ENCODE measurements at regions not wholly inside any gene's neighbourhood (a gene's known extent, or its start where the extent isn't known, plus 50 kb on each side); places are given as distances from the start of the nearest gene placed in this dataset.

- H3K4me3 ChIP-seq (ENCODE audit: control insufficient read depth in 1 of 2, extremely low read depth in 1 of 2, low read length in 1 of 2) = no peak overlapping the region
- H3K4me3 Mint-ChIP-seq = no peak overlapping the region
- no peaks in the 10 kb centered on the region for H3K27me3 ChIP-seq (replicated peaks in 1 of 2; ENCODE audit: control insufficient read depth in 2 of 2, extremely low read depth in 1 of 2, insufficient read depth in 2 of 2, low read length in 1 of 2)
- no peaks in the 10 kb centered on the region for H3K36me3 ChIP-seq (ENCODE audit: control insufficient read depth in 2 of 2, extremely low read depth in 1 of 2, insufficient read depth in 1 of 2, low read length in 1 of 2)
- DNase-seq (no peak), ATAC-seq (replicated peaks in 1 of 4) (no peak)
- CTCF ChIA-PET = no interaction called here
- no peaks in the 10 kb centered on the region for H3K27me3 Mint-ChIP-seq
- POLR2A ChIA-PET = no interaction called here
- no peak overlapping the region for H3K27ac Mint-ChIP-seq
- H3K9me3 Mint-ChIP-seq = peaks cover 11 to 16% (median 14%) of the 10 kb centered on the region in 3 donors
- no peaks in the 10 kb centered on the region for H3K4me1 Mint-ChIP-seq
- WGBS (ENCODE audit: insufficient coverage) = 90% methylated on average over 4 of the region's 6 CpGs
- H3K9me3 ChIP-seq = no peaks in the 10 kb centered on the region
- H3K27ac ChIP-seq (ENCODE audit: low read length) = no peak overlapping the region
- H3K4me1 ChIP-seq (ENCODE audit: control insufficient read depth in 1 of 2, extremely low read depth in 1 of 2, insufficient read depth in 2 of 2, low read length in 2 of 2) = no peaks in the 10 kb centered on the region
- H3K36me3 Mint-ChIP-seq = no peaks in the 10 kb centered on the region
Measured at GRCh38 chr18:41613003-41613609, 341.9 kb upstream of the PIK3C3 start.

GRCh38 chr18:41604964-41605363, 350.1 kb upstream of the PIK3C3 start:
- ATAC-seq (replicated peaks in 1 of 4) (no peak), DNase-seq (no peak)
- Mint-ChIP-seq H3K27me3 (no peaks in the 10 kb centered on the region), H3K4me3 (no peak overlapping the region), H3K4me1 (no peaks in the 10 kb centered on the region), H3K9me3 (peaks cover 11 to 16% (median 14%) of the 10 kb centered on the region in 3 donors), H3K27ac (no peak overlapping the region), H3K36me3 (no peaks in the 10 kb centered on the region)
- WGBS (ENCODE audit: insufficient coverage) = 80% methylated on average over 4 of the region's 5 CpGs
- Histone ChIP-seq H3K36me3 (ENCODE audit: control insufficient read depth in 2 of 2, extremely low read depth in 1 of 2, insufficient read depth in 1 of 2, low read length in 1 of 2) (no peaks in the 10 kb centered on the region), H3K27ac (ENCODE audit: low read length) (no peak overlapping the region), H3K9me3 (no peaks in the 10 kb centered on the region), H3K4me1 (ENCODE audit: control insufficient read depth in 1 of 2, extremely low read depth in 1 of 2, insufficient read depth in 2 of 2, low read length in 2 of 2) (no peaks in the 10 kb centered on the region), H3K4me3 (ENCODE audit: control insufficient read depth in 1 of 2, extremely low read depth in 1 of 2, low read length in 1 of 2) (no peak overlapping the region), H3K27me3 (replicated peaks in 1 of 2; ENCODE audit: control insufficient read depth in 2 of 2, extremely low read depth in 1 of 2, insufficient read depth in 2 of 2, low read length in 1 of 2) (no peaks in the 10 kb centered on the region)
- ChIA-PET POLR2A (no interaction called here), CTCF (interaction anchor here in 1 of 2 donors (0.6 to 0.8 kb wide), 2 partner anchors 19 to 1912 kb away, joined by 3 to 4 read pairs; no protein-coding TSS in a partner anchor)

- CTCF ChIA-PET = no interaction called here
- Mint-ChIP-seq H3K36me3 (no peaks in the 10 kb centered on the region), H3K27ac (no peak overlapping the region), H3K27me3 (no peaks in the 10 kb centered on the region), H3K4me1 (no peaks in the 10 kb centered on the region), H3K9me3 (peaks cover 0 to 6% (median 3%) of the 10 kb centered on the region in 3 donors), H3K4me3 (no peak overlapping the region)
- DNase-seq (no peak), ATAC-seq (replicated peaks in 1 of 4) (no peak)
- Histone ChIP-seq H3K9me3 (no peaks in the 10 kb centered on the region), H3K4me3 (ENCODE audit: control insufficient read depth in 1 of 2, extremely low read depth in 1 of 2, low read length in 1 of 2) (no peak overlapping the region), H3K27me3 (replicated peaks in 1 of 2; ENCODE audit: control insufficient read depth in 2 of 2, extremely low read depth in 1 of 2, insufficient read depth in 2 of 2, low read length in 1 of 2) (no peaks in the 10 kb centered on the region), H3K27ac (ENCODE audit: low read length) (no peak overlapping the region), H3K4me1 (ENCODE audit: control insufficient read depth in 1 of 2, extremely low read depth in 1 of 2, insufficient read depth in 2 of 2, low read length in 2 of 2) (no peaks in the 10 kb centered on the region), H3K36me3 (ENCODE audit: control insufficient read depth in 2 of 2, extremely low read depth in 1 of 2, insufficient read depth in 1 of 2, low read length in 1 of 2) (no peaks in the 10 kb centered on the region)
- POLR2A ChIA-PET = no interaction called here
- WGBS (ENCODE audit: insufficient coverage) = 60% methylated on average over 1 of the region's 4 CpGs
Measured at GRCh38 chr18:41602034-41602433, 353.0 kb upstream of the PIK3C3 start.

DNA sequence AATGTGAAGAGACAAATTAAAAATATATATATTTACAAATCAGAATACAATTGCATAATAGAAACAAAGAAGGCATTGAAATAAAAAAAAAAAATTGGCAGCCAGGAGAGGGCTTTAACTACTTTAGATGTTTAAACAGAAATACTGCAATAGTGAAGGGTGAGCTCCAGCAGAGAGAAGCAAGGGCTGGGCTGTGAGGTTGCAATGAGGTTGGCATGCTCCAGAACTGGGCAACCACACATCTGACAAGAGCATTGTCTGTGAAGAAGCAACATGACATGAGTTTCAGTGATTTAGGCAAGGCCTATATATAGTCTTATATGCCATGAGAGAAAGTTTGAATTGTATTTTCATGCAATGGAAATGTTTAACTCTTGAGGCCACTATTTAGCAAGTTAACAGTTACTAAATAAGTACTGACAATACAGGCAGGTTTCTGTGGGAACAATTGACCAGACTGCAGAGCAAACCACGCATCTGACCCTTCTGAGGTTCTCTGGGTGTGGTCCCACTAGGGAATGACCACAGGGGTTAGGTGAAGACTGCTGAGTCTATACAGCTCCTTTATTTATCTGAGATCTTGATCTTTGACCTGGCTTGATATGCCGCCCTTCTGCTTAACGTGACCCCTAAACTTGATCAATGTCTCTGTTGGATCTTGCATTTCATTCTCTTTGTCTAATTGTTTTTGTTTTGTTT, 354.2 kb upstream of the PIK3C3 start:
- Histone ChIP-seq H3K4me3 (ENCODE audit: control insufficient read depth in 1 of 2, extremely low read depth in 1 of 2, low read length in 1 of 2) (no peak overlapping the region), H3K36me3 (ENCODE audit: control insufficient read depth in 2 of 2, extremely low read depth in 1 of 2, insufficient read depth in 1 of 2, low read length in 1 of 2) (no peaks in the 10 kb centered on the region), H3K4me1 (ENCODE audit: control insufficient read depth in 1 of 2, extremely low read depth in 1 of 2, insufficient read depth in 2 of 2, low read length in 2 of 2) (no peaks in the 10 kb centered on the region), H3K27ac (ENCODE audit: low read length) (no peak overlapping the region), H3K9me3 (no peaks in the 10 kb centered on the region), H3K27me3 (replicated peaks in 1 of 2; ENCODE audit: control insufficient read depth in 2 of 2, extremely low read depth in 1 of 2, insufficient read depth in 2 of 2, low read length in 1 of 2) (no peaks in the 10 kb centered on the region)
- DNase-seq = no peak
- Mint-ChIP-seq H3K9me3 (peaks cover 0 to 3% (median 2%) of the 10 kb centered on the region in 3 donors), H3K27me3 (no peaks in the 10 kb centered on the region), H3K27ac (no peak overlapping the region), H3K4me1 (no peaks in the 10 kb centered on the region), H3K4me3 (no peak overlapping the region), H3K36me3 (no peaks in the 10 kb centered on the region)
- no peak for ATAC-seq (replicated peaks in 1 of 4)
- POLR2A ChIA-PET = interaction anchor here in 1 of 2 donors (0.5 kb wide), 1 partner anchor 1019 kb away, joined by 3 read pairs; no protein-coding TSS in a partner anchor
- 79% methylated on average over 2 of the region's 3 CpGs for WGBS (ENCODE audit: insufficient coverage)
- CTCF ChIA-PET = no interaction called here

GRCh38 chr18:41599466-41599865, 355.6 kb upstream of the PIK3C3 start:
- no peak overlapping the region for H3K4me3 ChIP-seq (ENCODE audit: control insufficient read depth in 1 of 2, extremely low read depth in 1 of 2, low read length in 1 of 2)
- H3K36me3 ChIP-seq (ENCODE audit: control insufficient read depth in 2 of 2, extremely low read depth in 1 of 2, insufficient read depth in 1 of 2, low read length in 1 of 2) = no peaks in the 10 kb centered on the region
- ChIA-PET POLR2A (no interaction called here), CTCF (no interaction called here)
- no CpG with 5 or more reads among the region's 3 CpGs for WGBS (ENCODE audit: insufficient coverage)
- no peaks in the 10 kb centered on the region for H3K4me1 ChIP-seq (ENCODE audit: control insufficient read depth in 1 of 2, extremely low read depth in 1 of 2, insufficient read depth in 2 of 2, low read length in 2 of 2)
- H3K27ac ChIP-seq (ENCODE audit: low read length) = no peak overlapping the region
- H3K27ac Mint-ChIP-seq = no peak overlapping the region
- no peaks in the 10 kb centered on the region for H3K4me1 Mint-ChIP-seq
- H3K9me3 Mint-ChIP-seq = peaks cover 2 to 3% (median 3%) of the 10 kb centered on the region in 3 donors
- H3K36me3 Mint-ChIP-seq = no peaks in the 10 kb centered on the region
- H3K9me3 ChIP-seq = no peaks in the 10 kb centered on the region
- no peaks in the 10 kb centered on the region for H3K27me3 ChIP-seq (replicated peaks in 1 of 2; ENCODE audit: control insufficient read depth in 2 of 2, extremely low read depth in 1 of 2, insufficient read depth in 2 of 2, low read length in 1 of 2)
- no peak for DNase-seq
- no peak for ATAC-seq (replicated peaks in 1 of 4)
- no peak overlapping the region for H3K4me3 Mint-ChIP-seq
- H3K27me3 Mint-ChIP-seq = no peaks in the 10 kb centered on the region

GRCh38 chr18:41594582-41594981, 360.5 kb upstream of the PIK3C3 start:
- ATAC-seq (replicated peaks in 1 of 4) = no peak
- H3K9me3 ChIP-seq = no peaks in the 10 kb centered on the region
- no peak for DNase-seq
- no peaks in the 10 kb centered on the region for H3K27me3 ChIP-seq (replicated peaks in 1 of 2; ENCODE audit: control insufficient read depth in 2 of 2, extremely low read depth in 1 of 2, insufficient read depth in 2 of 2, low read length in 1 of 2)
- POLR2A ChIA-PET = no interaction called here
- H3K4me1 ChIP-seq (ENCODE audit: control insufficient read depth in 1 of 2, extremely low read depth in 1 of 2, insufficient read depth in 2 of 2, low read length in 2 of 2) = no peaks in the 10 kb centered on the region
- Mint-ChIP-seq H3K36me3 (no peaks in the 10 kb centered on the region), H3K27me3 (no peaks in the 10 kb centered on the region), H3K9me3 (peaks cover 4 to 6% (median 5%) of the 10 kb centered on the region in 3 donors), H3K27ac (no peak overlapping the region), H3K4me1 (no peaks in the 10 kb centered on the region), H3K4me3 (no peak overlapping the region)
- no peaks in the 10 kb centered on the region for H3K36me3 ChIP-seq (ENCODE audit: control insufficient read depth in 2 of 2, extremely low read depth in 1 of 2, insufficient read depth in 1 of 2, low read length in 1 of 2)
- H3K4me3 ChIP-seq (ENCODE audit: control insufficient read depth in 1 of 2, extremely low read depth in 1 of 2, low read length in 1 of 2) = no peak overlapping the region
- CTCF ChIA-PET = no interaction called here
- no peak overlapping the region for H3K27ac ChIP-seq (ENCODE audit: low read length)
- 95% methylated on average over 3 of the region's 3 CpGs for WGBS (ENCODE audit: insufficient coverage)

Data from T-cell (primary cell).